SJCRH30 (cell line): ENCODE measurements at regions not wholly inside any gene's neighbourhood (a gene's known extent, or its start where the extent isn't known, plus 50 kb on each side); places are given as distances from the start of the nearest gene placed in this dataset.
"Not testable (repeated sequence)": the region's sequence is repeated elsewhere in the genome, so short reads cannot be mapped to it uniquely, and the experiment has no call there.

Experiments used
- DNase-seq, 2 experiments: peaks; one replicate each; pipeline ENCODE4 v3.0.0-alpha.2; 2015 to 2020
- H3K27ac ChIP-seq: fragments of 250-450 bp; sonication (Bioruptor Pico); 2 replicates; pipeline ENCODE4 v1.5.1; 2020; ENCODE audit warnings: mild to moderate bottlenecking, moderate library complexity
- H3K27me3 ChIP-seq: fragments of 250-450 bp; sonication (Bioruptor Pico); 2 replicates; pipeline ENCODE4 v1.5.1; 2020; ENCODE audit warnings: mild to moderate bottlenecking, moderate library complexity
- H3K36me3 ChIP-seq: fragments of 250-450 bp; sonication (Bioruptor Pico); 2 replicates; pipeline ENCODE4 v1.5.1; 2020; ENCODE audit warnings: mild to moderate bottlenecking, moderate library complexity
- H3K4me1 ChIP-seq: fragments of 250-450 bp; sonication (Bioruptor Pico); 2 replicates; pipeline ENCODE4 v1.5.1; 2020; ENCODE audit warnings: mild to moderate bottlenecking, moderate library complexity
- H3K4me3 ChIP-seq: fragments of 250-450 bp; sonication (Bioruptor Pico); 2 replicates; pipeline ENCODE4 v1.5.1; 2020; ENCODE audit warnings: mild to moderate bottlenecking, moderate library complexity
- H3K9me3 ChIP-seq: fragments of 250-450 bp; sonication (Bioruptor Pico); replicated peaks from 2 replicates; pipeline ENCODE4 v1.5.1; 2020; ENCODE audit warnings: mild to moderate bottlenecking, moderate library complexity

- no peaks in the 10 kb centered on the region for H3K4me1 ChIP-seq
- no peak for DNase-seq
- H3K9me3 ChIP-seq = no peaks in the 10 kb centered on the region
These were observed 110.0 kb upstream of the ARRDC3 start for GRCh38 chr5:91493086-91493485.

GRCh38 chr5:91491229-91491628 lies 108.1 kb upstream of the ARRDC3 start:
- no peaks in the 10 kb centered on the region for H3K27me3 ChIP-seq
- H3K9me3 ChIP-seq = no peaks in the 10 kb centered on the region
- no peaks in the 10 kb centered on the region for H3K4me1 ChIP-seq
- no peak overlapping the region for H3K27ac ChIP-seq
- H3K36me3 ChIP-seq = no peaks in the 10 kb centered on the region
- H3K4me3 ChIP-seq = no peak overlapping the region
- no peak for DNase-seq

More at GRCh38 chr5:91493086-91493485, 110.0 kb upstream of the ARRDC3 start:
- Histone ChIP-seq H3K36me3 (no peaks in the 10 kb centered on the region), H3K27ac (no peak overlapping the region), H3K4me3 (no peak overlapping the region), H3K27me3 (no peaks in the 10 kb centered on the region)

DNA sequence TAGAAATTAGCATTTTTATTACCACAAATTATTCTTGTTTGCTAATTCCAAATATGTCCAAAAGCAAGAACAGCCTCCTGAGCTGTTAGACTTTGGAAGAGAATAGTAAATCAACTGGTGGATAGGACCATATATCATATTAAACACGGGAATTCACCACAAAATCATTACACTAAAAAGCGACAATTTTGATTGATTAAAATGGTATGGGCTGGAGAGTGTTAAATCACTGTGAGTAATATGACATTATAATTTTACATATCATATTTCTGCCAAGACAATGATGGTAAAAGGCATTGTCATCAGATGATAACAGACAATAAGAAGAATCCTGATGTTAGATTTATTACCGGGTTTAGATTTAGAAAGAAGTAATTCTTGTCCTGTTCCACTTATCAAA lies 107.2 kb upstream of the ARRDC3 start:
- no peak for DNase-seq
- Histone ChIP-seq H3K4me3 (no peak overlapping the region), H3K27ac (no peak overlapping the region), H3K27me3 (no peaks in the 10 kb centered on the region), H3K4me1 (no peaks in the 10 kb centered on the region), H3K36me3 (no peaks in the 10 kb centered on the region), H3K9me3 (no peaks in the 10 kb centered on the region)

DNA sequence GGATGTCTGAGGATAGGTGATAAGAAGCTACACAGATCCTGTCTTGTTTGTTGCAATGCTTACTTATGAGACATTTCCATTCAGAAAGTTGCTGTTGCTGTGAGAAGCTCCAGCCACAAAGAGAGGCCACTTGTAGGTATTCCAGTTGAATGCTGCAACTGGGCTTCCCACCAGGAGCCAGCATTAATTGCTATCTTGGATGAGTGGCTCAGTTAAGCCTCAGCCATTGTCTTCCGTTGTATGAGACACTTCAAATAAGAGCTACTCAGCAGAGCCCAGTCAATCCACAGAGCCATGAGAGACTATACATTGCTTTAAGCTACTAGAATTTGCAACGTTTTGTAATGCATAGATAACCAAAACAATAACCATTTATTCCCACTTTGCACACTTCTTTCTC lies 104.3 kb upstream of the ARRDC3 start:
- DNase-seq = no peak
- no peaks in the 10 kb centered on the region for H3K4me1 ChIP-seq

GRCh38 chr5:91486638-91487037 lies 103.5 kb upstream of the ARRDC3 start:
- H3K4me3 ChIP-seq = no peak overlapping the region
- no peaks in the 10 kb centered on the region for H3K9me3 ChIP-seq
- H3K4me1 ChIP-seq = no peaks in the 10 kb centered on the region
- H3K36me3 ChIP-seq = no peaks in the 10 kb centered on the region
- H3K27ac ChIP-seq = no peak overlapping the region
- no peaks in the 10 kb centered on the region for H3K27me3 ChIP-seq
- DNase-seq = no peak

More for the DNA sequence above, 104.3 kb upstream of the ARRDC3 start:
- H3K4me3 ChIP-seq = no peak overlapping the region
- H3K36me3 ChIP-seq = no peaks in the 10 kb centered on the region
- H3K27me3 ChIP-seq = no peaks in the 10 kb centered on the region
- H3K9me3 ChIP-seq = no peaks in the 10 kb centered on the region
- no peak overlapping the region for H3K27ac ChIP-seq

- Histone ChIP-seq H3K36me3 (no peaks in the 10 kb centered on the region), H3K4me1 (no peaks in the 10 kb centered on the region), H3K9me3 (no peaks in the 10 kb centered on the region), H3K27ac (no peak overlapping the region), H3K27me3 (no peaks in the 10 kb centered on the region), H3K4me3 (no peak overlapping the region)
- no peak for DNase-seq
These were observed 101.5 kb upstream of the ARRDC3 start for GRCh38 chr5:91484662-91485061.

GRCh38 chr5:91479376-91479775 lies 96.3 kb upstream of the ARRDC3 start:
- H3K4me3 ChIP-seq, H3K27me3 ChIP-seq, H3K9me3 ChIP-seq: not testable (repeated sequence)

GRCh38 chr5:91478096-91478495 lies 95.0 kb upstream of the ARRDC3 start:
- Histone ChIP-seq H3K4me1 (no peaks in the 10 kb centered on the region; the same call in none of the 2 replicates), H3K9me3 (no peaks in the 10 kb centered on the region), H3K27ac (no peak overlapping the region; the same call in 1 of the 2 replicates), H3K36me3 (no peaks in the 10 kb centered on the region), H3K27me3 (no peaks in the 10 kb centered on the region), H3K4me3 (no peak overlapping the region)
- peak; percentile 49 to 64 for DNase-seq

More at GRCh38 chr5:91479376-91479775, 96.3 kb upstream of the ARRDC3 start:
- H3K36me3 ChIP-seq, H3K27ac ChIP-seq, H3K4me1 ChIP-seq, DNase-seq: not testable (repeated sequence)

DNA sequence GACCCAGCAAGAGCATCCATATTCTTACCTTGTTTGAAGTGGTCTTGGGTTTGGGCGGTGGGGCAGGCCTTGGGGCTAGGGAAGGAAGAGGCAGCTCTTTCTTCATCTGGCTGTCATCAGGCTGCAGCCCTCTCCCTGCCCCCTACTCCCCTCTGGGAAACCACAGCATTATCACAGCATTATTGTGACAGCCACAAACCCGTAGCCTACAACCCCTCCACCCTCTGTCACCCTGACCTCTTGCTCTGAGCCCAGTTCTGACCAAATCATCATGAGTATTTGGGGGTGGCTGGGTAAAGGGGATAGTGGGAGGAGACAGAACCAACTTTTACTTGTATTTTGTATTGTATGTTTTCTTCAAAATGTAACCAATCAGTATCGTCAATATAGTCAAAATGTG lies 94.3 kb upstream of the ARRDC3 start:
- no peaks in the 10 kb centered on the region for H3K36me3 ChIP-seq
- no peak for DNase-seq

DNA sequence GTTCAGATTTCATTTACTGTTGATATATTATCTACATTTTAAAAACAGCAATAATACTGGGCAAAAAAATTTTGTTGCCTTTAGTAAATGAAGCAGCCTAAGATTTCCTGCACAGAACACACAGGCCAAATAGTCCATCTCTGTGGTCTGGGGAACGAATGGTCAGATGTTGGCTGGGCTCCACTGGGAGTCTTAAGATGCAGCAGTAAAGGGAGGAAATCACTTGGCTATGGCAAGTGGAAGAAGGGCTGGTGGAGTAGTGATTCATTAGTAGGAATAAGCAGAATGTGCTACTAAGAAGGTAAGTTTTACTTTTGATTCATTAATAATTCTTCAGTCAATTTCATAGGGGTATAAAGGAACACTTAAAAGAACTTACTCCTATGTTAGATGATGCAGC lies 91.1 kb upstream of the ARRDC3 start:
- no peaks in the 10 kb centered on the region for H3K27me3 ChIP-seq
- H3K4me1 ChIP-seq = peaks cover 1% of the 10 kb centered on the region
- H3K27ac ChIP-seq = no peak overlapping the region
- DNase-seq = no peak
- no peak overlapping the region for H3K4me3 ChIP-seq
- H3K36me3 ChIP-seq = no peaks in the 10 kb centered on the region
- H3K9me3 ChIP-seq = no peaks in the 10 kb centered on the region

More for the DNA sequence above, 94.3 kb upstream of the ARRDC3 start:
- no peak overlapping the region for H3K27ac ChIP-seq
- H3K9me3 ChIP-seq = no peaks in the 10 kb centered on the region
- no peaks in the 10 kb centered on the region; the same call in none of the 2 replicates for H3K4me1 ChIP-seq
- H3K27me3 ChIP-seq = no peaks in the 10 kb centered on the region
- no peak overlapping the region for H3K4me3 ChIP-seq

- H3K27me3 ChIP-seq = no peaks in the 10 kb centered on the region
- H3K36me3 ChIP-seq = no peaks in the 10 kb centered on the region
- H3K9me3 ChIP-seq = no peaks in the 10 kb centered on the region
- no peak for DNase-seq
- no peak overlapping the region for H3K4me3 ChIP-seq
- peaks cover 9% of the 10 kb centered on the region; the same call in 1 of the 2 replicates for H3K4me1 ChIP-seq
- H3K27ac ChIP-seq = no peak overlapping the region
These were observed 89.5 kb upstream of the ARRDC3 start for GRCh38 chr5:91472631-91473030.

DNA sequence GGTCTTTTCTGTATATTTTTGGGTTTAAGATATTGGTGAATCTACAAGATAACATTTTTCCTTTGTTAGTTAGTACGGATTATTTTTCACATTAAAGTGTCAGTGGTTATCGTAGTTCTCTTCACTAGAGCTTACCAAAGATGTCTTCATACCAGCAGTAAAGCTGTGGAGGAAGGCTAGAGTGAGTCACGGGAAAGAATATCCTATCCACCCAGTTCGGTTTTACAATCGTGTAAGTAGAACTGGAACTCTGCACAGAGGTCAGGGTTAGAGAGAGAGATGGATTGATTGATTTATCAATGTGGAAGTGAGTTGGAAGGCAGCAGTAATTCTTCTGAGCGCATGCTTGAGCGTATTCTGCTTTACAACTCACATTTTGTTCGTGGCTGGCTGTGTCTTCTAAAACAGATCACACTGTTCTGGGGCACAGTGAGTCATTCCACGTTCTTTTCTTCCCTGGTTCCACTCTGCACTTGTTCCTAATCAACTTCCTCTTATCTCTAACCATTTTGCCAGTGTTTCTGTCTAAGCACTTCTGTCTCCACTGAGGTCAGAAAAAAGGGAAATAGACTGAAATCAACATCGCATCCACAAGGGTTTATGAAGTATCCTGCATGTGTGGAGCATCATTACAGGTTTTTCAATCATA lies 86.5 kb upstream of the ARRDC3 start:
- H3K27ac ChIP-seq = no peak overlapping the region
- no peak for DNase-seq
- no peaks in the 10 kb centered on the region for H3K9me3 ChIP-seq
- H3K36me3 ChIP-seq = no peaks in the 10 kb centered on the region
- no peaks in the 10 kb centered on the region for H3K27me3 ChIP-seq
- no peak overlapping the region for H3K4me3 ChIP-seq
- H3K4me1 ChIP-seq = peaks cover 9% of the 10 kb centered on the region; the same call in 1 of the 2 replicates

- Histone ChIP-seq H3K4me1 (peaks cover 9% of the 10 kb centered on the region; the same call in 1 of the 2 replicates), H3K4me3 (no peak overlapping the region), H3K27ac (no peak overlapping the region), H3K9me3 (no peaks in the 10 kb centered on the region), H3K27me3 (no peaks in the 10 kb centered on the region), H3K36me3 (no peaks in the 10 kb centered on the region)
- DNase-seq = peak in 1 of 2 experiments; percentile 10
These were observed 85.7 kb upstream of the ARRDC3 start for GRCh38 chr5:91468651-91469422.

- Histone ChIP-seq H3K4me1 (peaks cover 9% of the 10 kb centered on the region; the same call in 1 of the 2 replicates), H3K27ac (no peak overlapping the region), H3K4me3 (no peak overlapping the region), H3K36me3 (no peaks in the 10 kb centered on the region), H3K27me3 (no peaks in the 10 kb centered on the region), H3K9me3 (no peaks in the 10 kb centered on the region)
- no peak for DNase-seq
These were observed 81.9 kb upstream of the ARRDC3 start for GRCh38 chr5:91464886-91465646.

DNA sequence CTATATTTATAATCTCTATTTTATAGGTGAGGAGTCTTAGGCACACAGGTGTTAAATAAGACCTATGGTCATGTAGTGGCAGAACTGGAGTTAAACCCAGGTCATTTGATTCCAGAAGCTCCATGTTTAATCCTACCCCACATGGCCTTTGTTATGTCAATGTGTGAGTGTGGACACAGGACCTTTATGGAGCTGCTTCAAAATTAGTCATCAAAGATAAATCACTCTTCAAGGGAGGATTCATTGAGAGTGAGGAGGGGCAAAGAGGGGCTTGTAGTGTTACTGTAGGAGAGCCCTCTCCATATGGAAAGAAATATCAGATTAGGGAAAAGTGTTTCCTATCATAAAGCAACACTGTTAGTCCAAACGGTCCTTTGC lies 74.6 kb upstream of the ARRDC3 start:
- Histone ChIP-seq H3K27me3 (no peaks in the 10 kb centered on the region), H3K9me3 (no peaks in the 10 kb centered on the region), H3K27ac (no peak overlapping the region), H3K36me3 (no peaks in the 10 kb centered on the region), H3K4me3 (no peak overlapping the region), H3K4me1 (no peaks in the 10 kb centered on the region)
- no peak for DNase-seq
